Colonic mucosa (tissue), 4 donors: ENCODE measurements at regions not wholly inside any gene's neighbourhood (a gene's known extent, or its start where the extent isn't known, plus 50 kb on each side); places are given as distances from the start of the nearest gene placed in this dataset.

Experiments
- DNase-seq: peaks from one replicate; pipeline ENCODE4 v3.0.0-alpha.2; 2020
- H3K27ac ChIP-seq: fragments of 200-600 bp; one replicate; pipeline ENCODE4 v1.8.0; 2021
- H3K27me3 ChIP-seq: fragments of 200-600 bp; one replicate; pipeline ENCODE4 v1.8.0; 2021
- H3K36me3 ChIP-seq: fragments of 200-600 bp; one replicate; pipeline ENCODE4 v1.8.0; 2021
- H3K4me1 ChIP-seq: fragments of 200-600 bp; one replicate; pipeline ENCODE4 v1.8.0; 2021; ENCODE audit warnings: mild to moderate bottlenecking
- H3K4me3 ChIP-seq: fragments of 200-600 bp; one replicate; pipeline ENCODE4 v1.8.0; 2021
- H3K9ac ChIP-seq, 2 donors: one replicate each; pipeline ENCODE4 v1.7.0; 2013; ENCODE audit warnings: control low read depth in 2 of 2, low read depth in 2 of 2, low read length in 2 of 2
- H3K9me3 ChIP-seq: fragments of 200-600 bp; one replicate; pipeline ENCODE4 v1.8.0; 2021
- CTCF ChIP-seq: fragments of 200-600 bp; IDR thresholded peaks from one replicate; pipeline ENCODE4 v1.8.0; 2022; ENCODE audit warnings: antibody characterized with exemption, mild to moderate bottlenecking
- intact Hi-C: fragments of 100-400 bp; cut with DNase I; formaldehyde crosslinking; loops from one replicate; pipeline ENCODE4 v1.14.1; 2022
- donor health status: healthy.
- donor health status: DM: no; HTN: no; CAD: no.
- donor health status: DM: no; HTN: no; CAD: no.

GRCh38 chr5:101585366-101585765, 682.3 kb upstream of the ST8SIA4 start:
- intact Hi-C loops = no loop called here
- no peak for DNase-seq
- H3K4me1 ChIP-seq = no peaks in the 10 kb centered on the region
- no peak for TF ChIP-seq CTCF
- no peak overlapping the region for H3K9ac ChIP-seq
- H3K4me3 ChIP-seq = no peak overlapping the region
- H3K9me3 ChIP-seq = no peaks in the 10 kb centered on the region
- H3K27me3 ChIP-seq = no peaks in the 10 kb centered on the region
- no peaks in the 10 kb centered on the region for H3K36me3 ChIP-seq
- no peak overlapping the region for H3K27ac ChIP-seq

GRCh38 chr5:101580591-101580990, 677.5 kb upstream of the ST8SIA4 start:
- H3K36me3 ChIP-seq = no peaks in the 10 kb centered on the region
- no peak for TF ChIP-seq CTCF
- H3K9me3 ChIP-seq = no peaks in the 10 kb centered on the region
- H3K4me3 ChIP-seq = no peak overlapping the region
- no peaks in the 10 kb centered on the region for H3K27me3 ChIP-seq
- no peak for DNase-seq
- H3K9ac ChIP-seq = no peak overlapping the region
- intact Hi-C loops = no loop called here
- no peaks in the 10 kb centered on the region for H3K4me1 ChIP-seq
- no peak overlapping the region for H3K27ac ChIP-seq

- TF ChIP-seq CTCF = no peak
- Histone ChIP-seq H3K4me1 (no peaks in the 10 kb centered on the region), H3K4me3 (no peak overlapping the region), H3K9ac (no peak overlapping the region), H3K27me3 (no peaks in the 10 kb centered on the region), H3K27ac (no peak overlapping the region), H3K36me3 (no peaks in the 10 kb centered on the region), H3K9me3 (no peaks in the 10 kb centered on the region)
- no peak for DNase-seq
- intact Hi-C loops = no loop called here
Measured at GRCh38 chr5:101574017-101574416, 670.9 kb upstream of the ST8SIA4 start.

GRCh38 chr5:101561018-101561417, 657.9 kb upstream of the ST8SIA4 start:
- intact Hi-C loops = no loop called here
- Histone ChIP-seq H3K9me3 (no peaks in the 10 kb centered on the region), H3K36me3 (no peaks in the 10 kb centered on the region), H3K27me3 (no peaks in the 10 kb centered on the region), H3K4me1 (no peaks in the 10 kb centered on the region), H3K9ac (no peak overlapping the region), H3K27ac (no peak overlapping the region), H3K4me3 (no peak overlapping the region)
- DNase-seq = no peak
- TF ChIP-seq CTCF = no peak

- intact Hi-C loops = no loop called here
- H3K36me3 ChIP-seq = no peaks in the 10 kb centered on the region
- H3K9me3 ChIP-seq = no peaks in the 10 kb centered on the region
- no peak for TF ChIP-seq CTCF
- no peak overlapping the region for H3K4me3 ChIP-seq
- H3K4me1 ChIP-seq = no peaks in the 10 kb centered on the region
- no peak overlapping the region for H3K27ac ChIP-seq
- no peaks in the 10 kb centered on the region for H3K27me3 ChIP-seq
- no peak for DNase-seq
- H3K9ac ChIP-seq = no peak overlapping the region
Measured at GRCh38 chr5:101543780-101544179, 640.7 kb upstream of the ST8SIA4 start.

- H3K4me3 ChIP-seq = no peak overlapping the region
- no peaks in the 10 kb centered on the region for H3K4me1 ChIP-seq
- H3K36me3 ChIP-seq = no peaks in the 10 kb centered on the region
- intact Hi-C loops = no loop called here
- H3K27me3 ChIP-seq = no peaks in the 10 kb centered on the region
- H3K9ac ChIP-seq = no peak overlapping the region
- TF ChIP-seq CTCF = no peak
- no peak for DNase-seq
- H3K27ac ChIP-seq = no peak overlapping the region
- no peaks in the 10 kb centered on the region for H3K9me3 ChIP-seq
Measured at GRCh38 chr5:101539315-101539714, 636.2 kb upstream of the ST8SIA4 start.
